ENCODE measurements at regions not wholly inside any gene's neighbourhood (a gene's known extent, or its start where the extent isn't known, plus 50 kb on each side); places are given as distances from the start of the nearest gene placed in this dataset.

GRCh38 chr7:68313806-68314205 is 1284.5 kb upstream of the AUTS2 start:
- no peak for DNase-seq
- in situ Hi-C loops (cut with MboI; ENCODE audit: low pct_unique_long_range_greater_than_20kb, low sequenced_read_pairs) = no loop called here

DNA sequence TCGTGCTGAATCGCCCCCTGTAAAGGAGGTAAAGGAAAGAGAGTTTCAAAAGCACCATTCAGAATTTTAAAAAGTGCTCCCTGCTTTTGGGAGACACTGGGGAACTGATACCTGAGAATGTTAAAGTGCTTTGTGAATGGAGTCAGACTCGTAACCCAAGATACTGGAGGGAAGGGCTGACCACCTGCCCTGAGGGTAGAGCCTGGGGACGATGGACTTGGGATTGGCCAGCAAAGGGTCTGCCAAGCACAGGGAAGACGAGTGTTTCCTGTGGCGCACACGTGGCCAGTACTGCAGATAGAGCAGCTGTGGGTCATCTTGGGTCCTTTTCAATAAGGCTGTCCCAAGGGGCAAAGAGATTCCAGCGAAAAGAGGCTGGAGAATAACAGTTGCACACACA is 1284.1 kb upstream of the AUTS2 start:
- no peak for DNase-seq

DNA sequence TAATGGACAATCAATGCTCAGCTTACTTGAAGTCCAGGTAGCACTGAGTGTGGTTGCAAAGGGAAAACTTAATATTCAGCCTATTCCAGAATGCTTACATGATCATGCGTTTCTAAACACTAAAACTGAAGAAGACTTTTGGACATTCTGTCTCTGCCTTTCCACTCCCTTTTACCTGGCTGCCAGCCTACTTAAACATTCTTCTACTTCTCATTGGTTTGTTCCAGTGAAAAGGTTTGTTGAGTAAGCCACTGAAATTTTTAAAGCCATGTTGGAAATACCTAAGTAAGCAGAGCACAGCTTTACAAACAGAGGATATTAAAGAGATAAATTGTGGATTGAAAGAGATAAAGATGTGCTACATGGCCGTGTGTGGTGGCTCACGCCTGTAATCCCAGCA is 1280.8 kb upstream of the AUTS2 start:
- in situ Hi-C loops (cut with MboI; ENCODE audit: low pct_unique_long_range_greater_than_20kb, low sequenced_read_pairs) = no loop called here

More for the DNA sequence above, 1284.1 kb upstream of the AUTS2 start:
- in situ Hi-C loops (cut with MboI; ENCODE audit: low pct_unique_long_range_greater_than_20kb, low sequenced_read_pairs) = no loop called here

DNA sequence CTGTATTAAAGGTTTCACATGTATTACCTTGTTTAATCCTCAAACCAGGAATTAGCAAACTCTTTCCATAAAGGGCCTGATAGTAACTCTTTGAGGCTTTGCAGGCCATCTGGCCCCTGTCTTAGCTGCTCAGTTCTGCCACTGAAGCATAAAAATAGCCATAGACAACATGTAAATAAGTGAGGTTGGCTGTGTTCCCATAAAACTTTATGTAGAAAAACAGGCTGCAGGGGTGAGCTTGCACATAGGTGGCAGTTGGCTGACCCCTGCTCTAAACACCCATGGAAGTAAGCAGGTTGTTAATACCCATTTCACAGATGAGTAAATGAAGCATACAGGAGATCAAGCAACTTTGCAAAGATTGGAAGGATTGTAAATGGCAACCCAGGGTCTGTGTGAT is 1279.2 kb upstream of the AUTS2 start:
- in situ Hi-C loops (cut with MboI; ENCODE audit: low pct_unique_long_range_greater_than_20kb, low sequenced_read_pairs) = no loop called here
- no peak for DNase-seq

More for the DNA sequence above, 1280.8 kb upstream of the AUTS2 start:
- DNase-seq = no peak

DNA sequence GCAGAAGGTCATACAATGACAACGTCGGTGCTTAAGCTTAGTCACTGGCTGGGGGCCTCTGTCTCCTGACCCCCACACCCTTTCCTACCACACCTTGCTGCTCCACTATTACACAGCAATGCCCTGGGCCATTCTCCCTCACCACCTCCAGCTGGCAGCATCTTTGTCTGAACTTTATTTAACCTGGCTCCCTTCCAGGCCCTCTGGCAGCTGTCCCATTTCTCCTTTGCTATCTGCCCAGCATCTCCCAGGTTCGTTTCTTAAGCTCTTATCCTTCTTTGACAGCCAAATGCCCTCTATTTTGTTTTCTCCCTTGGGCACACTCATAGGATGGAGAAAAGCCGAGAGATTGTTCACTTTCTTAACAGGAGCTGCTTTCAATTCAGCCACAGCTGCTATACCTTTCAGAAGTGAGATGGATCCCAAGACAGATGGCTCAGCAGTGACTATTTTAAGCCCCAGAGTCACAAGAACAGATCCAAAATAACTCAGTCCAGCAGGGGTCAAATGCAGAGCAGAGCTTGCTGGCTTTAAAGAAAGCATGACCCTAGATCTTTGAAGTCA is 1277.1 kb upstream of the AUTS2 start:
- in situ Hi-C loops (cut with MboI; ENCODE audit: low pct_unique_long_range_greater_than_20kb, low sequenced_read_pairs) = no loop called here
- peak; percentile 0 for DNase-seq

- in situ Hi-C loops (cut with MboI; ENCODE audit: low pct_unique_long_range_greater_than_20kb, low sequenced_read_pairs) = no loop called here
- no peak for DNase-seq
Observed at GRCh38 chr7:68321776-68322496, 1276.3 kb upstream of the AUTS2 start.

GRCh38 chr7:68324621-68325020 is 1273.7 kb upstream of the AUTS2 start:
- in situ Hi-C loops (cut with MboI; ENCODE audit: low pct_unique_long_range_greater_than_20kb, low sequenced_read_pairs) = no loop called here
- no peak for DNase-seq

- in situ Hi-C loops (cut with MboI; ENCODE audit: low pct_unique_long_range_greater_than_20kb, low sequenced_read_pairs) = no loop called here
- no peak for DNase-seq
Observed at GRCh38 chr7:68334216-68334615, 1264.1 kb upstream of the AUTS2 start.

DNA sequence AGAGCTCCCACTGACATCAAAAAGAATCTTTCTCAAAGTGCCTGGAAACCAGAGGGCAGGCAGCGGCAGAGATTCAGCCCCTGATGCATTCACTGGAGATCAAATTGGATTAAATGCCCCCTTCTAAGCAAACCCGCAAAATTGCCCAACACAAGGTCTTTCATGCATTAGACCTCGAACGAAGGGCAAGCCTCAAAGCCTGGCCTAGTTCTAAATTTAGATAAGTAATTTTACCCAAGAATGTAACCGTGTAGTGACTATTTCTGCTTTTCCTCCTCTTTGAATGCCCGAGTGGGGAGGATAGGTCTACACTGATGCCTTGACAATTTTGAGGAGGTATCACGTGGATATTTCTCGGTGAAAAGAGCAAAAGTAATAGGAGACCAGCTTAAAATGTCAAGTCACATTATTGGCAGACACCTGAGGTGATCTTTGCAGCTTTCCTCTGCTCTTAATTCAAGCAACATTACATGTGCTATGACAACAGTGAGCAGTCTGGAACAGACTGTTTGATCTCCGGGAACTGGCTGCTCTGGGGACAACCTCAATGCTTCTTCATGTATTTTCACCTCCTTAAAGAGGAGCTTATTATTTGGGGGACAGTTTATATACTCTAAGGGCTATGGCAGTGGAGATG is 1263.5 kb upstream of the AUTS2 start:
- DNase-seq = no peak
- in situ Hi-C loops (cut with MboI; ENCODE audit: low pct_unique_long_range_greater_than_20kb, low sequenced_read_pairs) = no loop called here

DNA sequence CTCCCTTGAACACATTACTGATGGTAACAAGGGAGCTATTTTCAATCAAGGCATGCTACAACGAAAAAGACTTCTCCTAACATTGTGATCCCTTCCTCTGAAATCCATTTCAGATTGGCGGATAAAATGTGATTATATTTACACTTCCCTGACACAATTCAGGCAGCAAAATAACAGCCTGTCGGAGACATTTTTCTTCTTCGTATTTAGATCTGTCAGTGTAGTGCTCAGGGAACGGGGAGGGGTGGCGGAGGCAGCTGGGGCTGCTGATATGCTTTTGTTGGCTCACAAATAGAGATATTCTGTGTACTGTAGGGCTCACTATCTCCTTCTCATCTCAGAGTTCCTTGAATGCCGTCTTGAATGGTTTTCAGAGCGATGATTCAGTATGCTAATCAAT is 1261.7 kb upstream of the AUTS2 start:
- no peak for DNase-seq
- in situ Hi-C loops (cut with MboI; ENCODE audit: low pct_unique_long_range_greater_than_20kb, low sequenced_read_pairs) = no loop called here

DNA sequence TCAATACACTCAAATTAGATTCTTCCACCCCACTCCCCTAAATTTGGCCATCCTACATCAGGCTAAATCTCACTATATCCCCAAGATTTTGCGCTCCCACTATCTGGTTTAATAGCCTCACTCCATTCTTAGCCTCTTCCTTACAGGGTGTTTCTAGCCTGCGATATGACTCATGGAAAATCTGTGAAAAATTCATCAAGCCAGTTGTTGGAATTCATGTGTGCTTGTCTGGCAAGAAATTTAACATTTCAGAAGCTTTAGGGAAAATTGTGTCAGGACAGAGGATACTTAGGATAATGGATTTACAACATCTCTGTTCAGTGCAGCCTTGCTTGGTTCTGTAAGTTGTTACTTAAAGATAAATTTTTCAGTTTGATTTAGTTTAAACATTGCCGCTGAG is 1249.9 kb upstream of the AUTS2 start:
- in situ Hi-C loops (cut with MboI; ENCODE audit: low pct_unique_long_range_greater_than_20kb, low sequenced_read_pairs) = no loop called here
- DNase-seq = no peak

DNA sequence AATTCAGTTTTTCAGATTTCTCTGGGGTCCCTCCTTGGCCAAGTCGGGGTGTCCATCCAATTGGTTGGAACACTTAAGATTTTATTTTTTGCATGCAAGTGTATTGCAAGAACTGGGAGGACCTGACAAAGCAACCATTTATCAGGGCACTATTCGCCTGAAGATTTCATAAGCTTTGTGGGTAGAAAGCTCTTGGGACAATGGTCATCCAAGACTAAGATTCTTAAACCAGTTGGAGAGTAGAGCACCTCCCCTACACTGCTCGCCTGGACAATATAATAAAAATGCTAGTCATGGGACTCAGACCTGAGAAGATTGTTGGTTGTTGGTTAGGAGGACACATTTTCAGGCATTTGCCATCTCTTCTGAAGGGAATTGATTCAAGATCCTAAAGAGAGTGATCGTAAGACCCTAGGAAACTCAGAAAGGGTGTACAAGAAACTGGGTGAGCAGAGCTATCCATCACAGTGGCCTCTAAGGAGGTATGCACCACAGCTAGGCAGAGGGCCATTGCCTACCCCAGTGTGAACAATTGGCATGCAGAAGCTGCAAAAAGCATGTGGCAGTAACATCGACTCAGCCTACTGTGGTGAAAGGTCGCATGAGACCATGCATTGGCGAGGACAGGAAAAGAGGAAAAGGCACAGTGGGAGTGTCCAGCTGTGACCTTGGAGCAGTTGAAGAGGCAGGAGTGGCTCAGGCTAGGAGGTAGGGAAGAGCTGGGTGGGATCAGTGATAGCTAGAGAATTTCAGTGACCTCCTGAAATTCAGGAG is 1235.3 kb upstream of the AUTS2 start:
- DNase-seq = no peak
- in situ Hi-C loops (cut with MboI; ENCODE audit: low pct_unique_long_range_greater_than_20kb, low sequenced_read_pairs) = no loop called here

DNA sequence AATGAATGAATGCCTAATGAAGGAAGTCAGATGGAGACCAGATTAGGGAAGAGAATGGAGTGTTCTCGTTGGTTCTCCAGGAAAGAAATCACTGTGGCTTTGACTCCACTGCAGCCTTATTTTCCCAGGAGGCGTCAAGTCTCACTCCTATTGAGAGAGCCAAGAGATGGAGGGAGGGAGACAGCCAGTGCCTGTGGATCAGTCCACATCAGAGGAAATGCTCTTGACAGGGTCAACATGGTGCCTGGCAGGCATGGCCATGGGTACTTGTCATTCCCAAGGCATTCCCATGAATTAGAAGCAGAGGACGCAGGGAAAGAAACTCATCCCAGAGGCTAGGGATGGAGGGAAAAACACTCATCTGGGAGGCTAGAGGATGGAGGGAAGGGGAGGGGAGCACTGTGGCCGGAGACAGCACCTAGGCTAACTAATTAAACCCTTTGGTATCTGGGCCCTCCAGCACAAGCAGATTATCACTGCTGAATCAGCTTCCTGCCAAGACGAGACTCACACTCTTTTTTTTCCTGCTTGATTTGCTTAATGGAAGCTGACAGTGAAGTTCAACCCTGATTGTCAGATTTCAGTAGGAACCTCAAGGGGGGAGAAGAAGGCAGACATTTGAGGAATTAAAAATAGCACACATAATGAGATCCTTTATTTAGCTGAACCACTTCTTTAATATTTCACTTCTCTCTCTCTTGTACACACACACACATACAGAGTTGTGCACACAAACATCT is 1233.2 kb upstream of the AUTS2 start:
- in situ Hi-C loops (cut with MboI; ENCODE audit: low pct_unique_long_range_greater_than_20kb, low sequenced_read_pairs) = no loop called here
- DNase-seq = no peak

DNA sequence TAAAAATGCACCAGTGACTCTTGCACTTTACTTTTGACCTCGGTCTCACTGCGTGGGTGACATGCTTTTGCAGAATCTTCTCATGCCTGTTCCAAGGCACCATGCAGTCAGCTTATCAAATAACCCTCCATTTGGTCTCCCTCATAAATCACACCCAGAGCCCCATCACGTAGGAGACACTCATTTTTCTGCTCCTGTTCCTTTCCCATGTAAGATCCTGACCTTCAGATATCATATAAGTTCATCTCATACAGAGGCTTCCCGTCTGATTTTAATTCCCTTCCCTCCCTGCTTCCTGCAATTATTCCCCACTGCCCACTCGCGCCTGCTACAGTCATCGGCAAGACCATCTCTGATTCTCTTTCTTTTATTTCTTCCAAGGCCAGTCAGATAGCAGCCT is 1226.3 kb upstream of the AUTS2 start:
- no peak for DNase-seq
- in situ Hi-C loops (cut with MboI; ENCODE audit: low pct_unique_long_range_greater_than_20kb, low sequenced_read_pairs) = no loop called here

GRCh38 chr7:68376131-68376661 is 1222.1 kb upstream of the AUTS2 start:
- in situ Hi-C loops (cut with MboI; ENCODE audit: low pct_unique_long_range_greater_than_20kb, low sequenced_read_pairs) = no loop called here
- no peak for DNase-seq

DNA sequence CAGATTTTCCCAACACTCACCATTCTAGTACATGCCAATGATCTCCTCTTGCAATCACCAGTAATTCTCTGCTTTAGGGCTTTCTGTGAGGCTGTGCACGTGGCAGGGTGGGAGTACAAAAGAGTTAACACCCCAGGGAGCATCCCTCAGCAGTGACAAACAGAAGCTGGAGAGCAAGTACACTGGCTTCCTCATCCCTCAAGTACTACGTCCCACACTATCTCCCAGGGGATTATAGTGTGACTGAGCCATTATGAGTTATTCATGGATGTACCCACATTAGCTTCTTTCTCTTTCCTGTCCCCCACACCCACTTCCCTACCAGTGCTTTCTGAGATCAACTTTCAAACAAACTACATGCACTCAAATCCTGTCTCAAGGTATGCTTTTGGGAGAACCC is 1216.5 kb upstream of the AUTS2 start:
- no peak for DNase-seq
- in situ Hi-C loops (cut with MboI; ENCODE audit: low pct_unique_long_range_greater_than_20kb, low sequenced_read_pairs) = no loop called here

GRCh38 chr7:68384581-68384980 is 1213.7 kb upstream of the AUTS2 start:
- in situ Hi-C loops (cut with MboI; ENCODE audit: low pct_unique_long_range_greater_than_20kb, low sequenced_read_pairs) = no loop called here
- no peak for DNase-seq

GRCh38 chr7:68393051-68393450 is 1205.2 kb upstream of the AUTS2 start:
- in situ Hi-C loops (cut with MboI; ENCODE audit: low pct_unique_long_range_greater_than_20kb, low sequenced_read_pairs) = no loop called here
- no peak for DNase-seq

GRCh38 chr7:68394131-68394530 is 1204.1 kb upstream of the AUTS2 start:
- no peak for DNase-seq
- in situ Hi-C loops (cut with MboI; ENCODE audit: low pct_unique_long_range_greater_than_20kb, low sequenced_read_pairs) = no loop called here

Data from KBM-7 (cell line).